GM12872 (cell line): ENCODE measurements at regions not wholly inside any gene's neighbourhood (a gene's known extent, or its start where the extent isn't known, plus 50 kb on each side); places are given as distances from the start of the nearest gene placed in this dataset.

Experiments
- TF ChIP-seq, protein P1 (sequence below): IDR thresholded peaks from 3 replicates; pipeline ENCODE4 v1.5.1; 2011; ENCODE audit warnings: low read depth, mild to moderate bottlenecking, low read length, moderate library complexity; ENCODE audit not compliant: insufficient read depth

GRCh38 chr4:132085105-132085504 is 1064.0 kb upstream of the PCDH10 start:
- TF ChIP-seq, protein P1, sequence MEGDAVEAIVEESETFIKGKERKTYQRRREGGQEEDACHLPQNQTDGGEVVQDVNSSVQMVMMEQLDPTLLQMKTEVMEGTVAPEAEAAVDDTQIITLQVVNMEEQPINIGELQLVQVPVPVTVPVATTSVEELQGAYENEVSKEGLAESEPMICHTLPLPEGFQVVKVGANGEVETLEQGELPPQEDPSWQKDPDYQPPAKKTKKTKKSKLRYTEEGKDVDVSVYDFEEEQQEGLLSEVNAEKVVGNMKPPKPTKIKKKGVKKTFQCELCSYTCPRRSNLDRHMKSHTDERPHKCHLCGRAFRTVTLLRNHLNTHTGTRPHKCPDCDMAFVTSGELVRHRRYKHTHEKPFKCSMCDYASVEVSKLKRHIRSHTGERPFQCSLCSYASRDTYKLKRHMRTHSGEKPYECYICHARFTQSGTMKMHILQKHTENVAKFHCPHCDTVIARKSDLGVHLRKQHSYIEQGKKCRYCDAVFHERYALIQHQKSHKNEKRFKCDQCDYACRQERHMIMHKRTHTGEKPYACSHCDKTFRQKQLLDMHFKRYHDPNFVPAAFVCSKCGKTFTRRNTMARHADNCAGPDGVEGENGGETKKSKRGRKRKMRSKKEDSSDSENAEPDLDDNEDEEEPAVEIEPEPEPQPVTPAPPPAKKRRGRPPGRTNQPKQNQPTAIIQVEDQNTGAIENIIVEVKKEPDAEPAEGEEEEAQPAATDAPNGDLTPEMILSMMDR, result no peak

DNA sequence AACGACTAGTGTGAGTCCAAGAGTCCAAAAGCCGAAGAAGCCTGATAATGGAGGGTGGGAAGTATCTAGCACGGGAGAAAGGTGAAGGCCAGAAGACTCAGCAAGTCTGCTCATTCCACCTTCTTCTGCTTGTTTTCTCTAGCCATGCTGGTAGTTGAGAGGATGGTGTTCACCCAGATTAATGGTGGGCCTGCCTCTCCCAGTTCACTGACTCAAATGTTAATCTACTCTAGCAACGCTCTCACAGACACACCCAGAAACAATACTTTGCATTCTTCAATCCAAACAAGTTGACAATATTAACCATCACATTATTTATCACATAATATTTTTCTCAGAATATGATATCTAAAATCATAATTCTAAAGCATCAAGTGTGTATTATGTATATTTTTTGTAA is 1055.1 kb upstream of the PCDH10 start:
- TF ChIP-seq, protein P1, result no peak

GRCh38 chr4:132097041-132097440 is 1052.1 kb upstream of the PCDH10 start:
- TF ChIP-seq, protein P1, result no peak

GRCh38 chr4:132101526-132101925 is 1047.6 kb upstream of the PCDH10 start:
- TF ChIP-seq, protein P1, result no peak

- TF ChIP-seq, protein P1, result no peak
Observed at GRCh38 chr4:132108784-132109183, 1040.3 kb upstream of the PCDH10 start.

- TF ChIP-seq, protein P1, result no peak
Observed at GRCh38 chr4:132114885-132115284, 1034.2 kb upstream of the PCDH10 start.

DNA sequence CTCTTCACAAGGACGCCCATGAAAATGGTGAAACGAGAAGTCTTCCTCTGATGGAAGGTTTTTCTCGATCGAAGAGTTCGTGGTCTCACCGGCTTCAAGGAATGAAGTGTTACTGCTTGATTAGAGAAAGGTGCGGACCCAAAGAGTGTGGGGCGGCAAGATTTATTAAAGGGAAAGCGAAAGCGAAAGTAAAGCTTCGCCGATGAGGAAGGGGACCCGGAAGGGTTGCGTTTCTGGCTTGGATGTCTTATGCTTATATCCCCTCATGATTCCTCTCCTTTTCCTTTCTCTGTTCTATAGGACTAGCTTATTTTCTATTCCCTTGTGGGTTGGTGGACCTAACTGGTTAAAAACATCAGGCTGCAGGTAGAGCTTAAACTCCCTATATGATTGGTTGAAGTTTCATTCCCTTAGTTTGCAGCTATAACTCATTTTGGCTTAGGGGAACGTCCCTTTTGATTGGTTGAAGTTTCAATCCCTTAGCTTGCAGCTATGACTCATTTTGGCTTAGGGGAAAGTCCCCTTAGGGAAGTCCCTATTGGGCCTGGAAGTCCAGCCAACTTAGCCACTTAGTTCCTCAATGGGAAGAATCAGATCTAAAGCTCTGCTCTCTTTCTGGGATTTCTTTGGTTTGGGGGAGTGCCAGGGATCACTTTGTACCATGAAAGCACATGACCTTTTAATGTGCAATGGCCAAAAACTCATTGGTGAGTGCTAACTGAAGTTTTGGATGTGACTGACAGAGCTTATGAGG is 1025.0 kb upstream of the PCDH10 start:
- TF ChIP-seq, protein P1, result no peak
